ENCODE measurements at regions not wholly inside any gene's neighbourhood (a gene's known extent, or its start where the extent isn't known, plus 50 kb on each side); places are given as distances from the start of the nearest gene placed in this dataset.

DNA sequence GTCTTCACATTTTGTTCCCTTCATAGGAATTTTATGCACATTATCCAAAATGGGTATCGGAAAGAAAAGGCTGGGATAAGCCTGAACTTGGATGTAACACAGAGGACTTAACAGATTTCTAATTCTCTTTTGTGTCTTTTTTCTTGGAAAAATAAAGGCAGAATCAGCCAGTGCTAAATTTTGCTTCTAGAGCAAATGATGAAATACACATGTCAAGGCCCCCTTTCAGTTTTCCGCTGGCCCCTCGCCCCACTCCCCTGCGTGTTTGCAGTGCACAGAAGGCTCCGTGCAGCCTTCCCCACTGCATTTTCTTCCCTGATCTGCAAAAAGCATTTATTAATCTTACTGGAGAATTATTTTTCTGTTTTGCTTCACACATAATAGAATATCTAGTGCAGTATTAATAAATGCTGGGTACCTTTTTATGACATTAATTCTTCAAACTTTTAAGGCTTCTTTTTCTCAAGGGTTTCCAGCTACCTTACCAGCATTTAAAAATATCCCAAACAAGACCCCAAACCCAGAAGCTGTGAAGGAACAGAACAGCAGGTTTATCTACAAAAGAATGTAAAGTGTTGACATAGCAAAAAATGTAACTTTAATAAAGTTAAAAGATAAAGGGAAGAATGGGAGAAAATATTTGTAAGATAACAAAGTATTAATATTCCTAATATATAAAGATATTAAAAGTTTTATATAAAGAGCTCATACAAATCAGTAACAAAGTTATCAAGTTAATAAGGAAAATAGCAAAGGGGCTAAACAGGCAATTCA lies 81.3 kb upstream of the SPTBN1 start:
- no peak for DNase-seq (ENCODE audit: low spot score)
- intact Hi-C loops (cut with DNase I) = no loop called here

DNA sequence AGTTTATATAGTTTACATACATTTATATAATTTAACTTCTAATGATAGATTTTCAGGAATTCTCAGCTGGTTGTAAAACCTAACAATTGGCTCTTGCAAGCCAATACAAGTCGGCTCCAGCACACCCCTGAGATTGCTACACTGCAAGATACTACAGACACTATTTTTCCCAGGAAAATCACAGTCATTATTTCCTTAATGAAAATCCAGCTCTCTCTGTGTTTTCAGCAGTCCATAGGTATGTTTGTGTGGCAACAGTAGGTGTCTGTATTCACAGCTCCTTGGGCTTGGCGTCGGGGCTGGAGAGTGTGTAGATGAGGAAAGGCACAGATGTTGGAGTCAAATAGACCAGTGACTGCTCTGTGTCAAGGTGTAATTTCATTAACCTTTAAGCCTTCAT lies 78.7 kb upstream of the SPTBN1 start:
- Histone ChIP-seq H3K27ac (no peak overlapping the region), H3K4me1 (replicated peaks) (no peaks in the 10 kb centered on the region), H3K27me3 (replicated peaks; ENCODE audit: insufficient read depth) (no peaks in the 10 kb centered on the region), H3K9me3 (no peaks in the 10 kb centered on the region), H3K36me3 (no peaks in the 10 kb centered on the region), H3K4me3 (no peak overlapping the region)
- no peak for DNase-seq (ENCODE audit: low spot score)
- WGBS = 70% methylated on average over 3 of the region's 3 CpGs
- intact Hi-C loops (cut with DNase I) = no loop called here
- TF ChIP-seq, protein P1, sequence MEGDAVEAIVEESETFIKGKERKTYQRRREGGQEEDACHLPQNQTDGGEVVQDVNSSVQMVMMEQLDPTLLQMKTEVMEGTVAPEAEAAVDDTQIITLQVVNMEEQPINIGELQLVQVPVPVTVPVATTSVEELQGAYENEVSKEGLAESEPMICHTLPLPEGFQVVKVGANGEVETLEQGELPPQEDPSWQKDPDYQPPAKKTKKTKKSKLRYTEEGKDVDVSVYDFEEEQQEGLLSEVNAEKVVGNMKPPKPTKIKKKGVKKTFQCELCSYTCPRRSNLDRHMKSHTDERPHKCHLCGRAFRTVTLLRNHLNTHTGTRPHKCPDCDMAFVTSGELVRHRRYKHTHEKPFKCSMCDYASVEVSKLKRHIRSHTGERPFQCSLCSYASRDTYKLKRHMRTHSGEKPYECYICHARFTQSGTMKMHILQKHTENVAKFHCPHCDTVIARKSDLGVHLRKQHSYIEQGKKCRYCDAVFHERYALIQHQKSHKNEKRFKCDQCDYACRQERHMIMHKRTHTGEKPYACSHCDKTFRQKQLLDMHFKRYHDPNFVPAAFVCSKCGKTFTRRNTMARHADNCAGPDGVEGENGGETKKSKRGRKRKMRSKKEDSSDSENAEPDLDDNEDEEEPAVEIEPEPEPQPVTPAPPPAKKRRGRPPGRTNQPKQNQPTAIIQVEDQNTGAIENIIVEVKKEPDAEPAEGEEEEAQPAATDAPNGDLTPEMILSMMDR (IDR thresholded peaks at IDR 0.05) = no peak
- TF ChIP-seq POLR2A (IDR thresholded peaks at IDR 0.05) (no peak), POLR2AphosphoS5 (IDR thresholded peaks at IDR 0.05) (no peak)

More for the DNA sequence above, 81.3 kb upstream of the SPTBN1 start:
- no peaks in the 10 kb centered on the region for H3K36me3 ChIP-seq
- 53% methylated on average over 5 of the region's 5 CpGs for WGBS
- H3K27ac ChIP-seq = no peak overlapping the region
- H3K27me3 ChIP-seq (replicated peaks; ENCODE audit: insufficient read depth) = no peaks in the 10 kb centered on the region
- H3K4me1 ChIP-seq (replicated peaks) = no peaks in the 10 kb centered on the region
- no peak overlapping the region for H3K4me3 ChIP-seq
- no peaks in the 10 kb centered on the region for H3K9me3 ChIP-seq
- TF ChIP-seq, protein P1 (IDR thresholded peaks at IDR 0.05) = no peak
- TF ChIP-seq POLR2AphosphoS5 (IDR thresholded peaks at IDR 0.05) (no peak), POLR2A (IDR thresholded peaks at IDR 0.05) (no peak)

DNA sequence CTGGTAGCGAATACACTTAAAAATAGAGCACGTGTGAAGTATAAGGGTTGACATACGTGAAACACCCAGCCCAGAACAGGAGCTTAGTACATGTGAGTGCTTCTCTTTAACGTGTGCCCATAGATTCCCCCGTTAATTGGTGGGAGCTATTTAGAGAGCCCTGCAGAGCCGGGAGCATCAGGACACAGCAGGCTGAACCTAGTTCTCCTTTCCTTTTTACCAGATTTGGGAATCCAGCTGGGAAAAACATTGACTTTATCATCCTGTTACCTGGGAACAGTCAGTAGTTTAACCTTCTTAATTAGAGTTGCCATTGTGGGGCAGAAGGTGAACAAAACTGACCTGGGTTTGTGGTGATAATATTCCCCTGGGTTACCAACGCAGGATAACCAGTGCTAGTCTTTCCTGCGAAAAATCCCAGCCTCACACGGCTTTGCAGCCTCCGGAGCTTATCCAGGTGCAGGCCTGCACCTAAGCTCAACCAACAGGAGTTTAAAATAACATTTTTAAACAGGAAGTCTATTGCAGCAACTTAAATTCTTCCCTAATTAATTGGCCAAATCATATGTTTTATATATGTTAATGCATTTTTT lies 78.1 kb upstream of the SPTBN1 start:
- WGBS = 84% methylated on average over 10 of the region's 10 CpGs
- Histone ChIP-seq H3K27ac (no peak overlapping the region), H3K4me1 (replicated peaks) (no peaks in the 10 kb centered on the region), H3K4me3 (no peak overlapping the region), H3K36me3 (no peaks in the 10 kb centered on the region), H3K27me3 (replicated peaks; ENCODE audit: insufficient read depth) (no peaks in the 10 kb centered on the region), H3K9me3 (no peaks in the 10 kb centered on the region)
- no peak for TF ChIP-seq POLR2AphosphoS5 (IDR thresholded peaks at IDR 0.05)
- TF ChIP-seq POLR2A (IDR thresholded peaks at IDR 0.05) = no peak
- TF ChIP-seq, protein P1 (IDR thresholded peaks at IDR 0.05) = no peak
- intact Hi-C loops (cut with DNase I) = no loop called here
- no peak for DNase-seq (ENCODE audit: low spot score)

DNA sequence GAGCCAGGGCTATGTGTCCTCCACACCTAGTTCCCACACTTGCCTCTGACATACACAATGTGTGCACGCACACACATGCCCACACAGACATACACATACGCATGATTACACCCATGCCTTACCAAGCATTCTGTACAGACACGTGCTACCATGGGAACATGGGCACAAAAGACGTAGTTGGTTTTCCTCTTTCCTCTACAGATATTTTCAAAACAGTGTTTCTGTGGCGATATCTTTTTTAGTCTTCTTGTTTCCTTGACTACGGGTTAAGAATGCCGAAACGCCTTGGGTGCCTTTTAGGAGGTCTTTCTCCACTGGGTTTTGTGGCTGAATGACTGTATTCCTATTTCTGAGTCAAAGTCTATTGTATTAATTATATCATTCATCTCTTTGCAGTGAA lies 75.5 kb upstream of the SPTBN1 start:
- no peak for DNase-seq (ENCODE audit: low spot score)
- intact Hi-C loops (cut with DNase I) = no loop called here
- no peak overlapping the region for H3K4me3 ChIP-seq
- 95% methylated on average over 8 of the region's 8 CpGs for WGBS
- H3K4me1 ChIP-seq (replicated peaks) = no peaks in the 10 kb centered on the region
- no peaks in the 10 kb centered on the region for H3K9me3 ChIP-seq
- TF ChIP-seq, protein P1 (IDR thresholded peaks at IDR 0.05) = no peak
- TF ChIP-seq POLR2AphosphoS5 (IDR thresholded peaks at IDR 0.05) = no peak
- TF ChIP-seq POLR2A (IDR thresholded peaks at IDR 0.05) = no peak
- no peaks in the 10 kb centered on the region for H3K36me3 ChIP-seq
- no peaks in the 10 kb centered on the region for H3K27me3 ChIP-seq (replicated peaks; ENCODE audit: insufficient read depth)
- H3K27ac ChIP-seq = no peak overlapping the region

DNA sequence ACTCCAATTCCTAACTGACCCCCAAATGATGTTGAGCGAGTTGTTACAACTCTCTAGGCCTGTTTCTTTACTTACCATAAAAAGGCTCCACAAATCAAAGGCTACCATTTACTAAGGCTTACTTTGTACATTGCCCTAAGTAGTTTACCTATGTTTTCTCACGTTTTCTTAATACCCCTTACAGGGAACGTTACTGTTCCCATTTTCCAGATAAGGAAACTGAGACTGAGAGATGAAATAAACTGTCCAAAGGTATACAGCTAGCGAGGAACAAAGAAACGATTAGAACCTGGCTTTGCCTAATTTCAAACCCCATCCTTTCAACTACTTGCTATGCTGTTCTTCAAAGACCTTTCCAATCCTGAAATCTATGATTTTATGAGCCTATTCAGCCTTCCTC lies 74.8 kb upstream of the SPTBN1 start:
- no peaks in the 10 kb centered on the region for H3K36me3 ChIP-seq
- 88% methylated on average over 5 of the region's 5 CpGs for WGBS
- intact Hi-C loops (cut with DNase I) = no loop called here
- TF ChIP-seq POLR2A (IDR thresholded peaks at IDR 0.05) (no peak), POLR2AphosphoS5 (IDR thresholded peaks at IDR 0.05) (no peak)
- TF ChIP-seq, protein P1 (IDR thresholded peaks at IDR 0.05) = no peak
- no peaks in the 10 kb centered on the region for H3K9me3 ChIP-seq
- H3K27me3 ChIP-seq (replicated peaks; ENCODE audit: insufficient read depth) = no peaks in the 10 kb centered on the region
- DNase-seq (ENCODE audit: low spot score) = no peak
- no peak overlapping the region for H3K27ac ChIP-seq
- no peak overlapping the region for H3K4me3 ChIP-seq
- no peaks in the 10 kb centered on the region for H3K4me1 ChIP-seq (replicated peaks)

Data from prostate gland (tissue), 2 donors.